Neural crest cell (in vitro differentiated cells): ENCODE measurements at regions not wholly inside any gene's neighbourhood (a gene's known extent, or its start where the extent isn't known, plus 50 kb on each side); places are given as distances from the start of the nearest gene placed in this dataset.

ENCODE experiments used
- DNase-seq: peaks from one replicate; pipeline ENCODE4 v3.0.0; 2021; ENCODE audit warnings: low read depth, mixed read lengths, low spot score
- H3K27ac Mint-ChIP-seq: one replicate; pipeline ENCODE4 v1.8.0; 2021; ENCODE audit warnings: mild to moderate bottlenecking, mixed read lengths; ENCODE audit not compliant: unreplicated experiment
- H3K27me3 Mint-ChIP-seq: 2 replicates; pipeline ENCODE4 v1.8.0; 2021; ENCODE audit warnings: low read depth, mild to moderate bottlenecking, mixed read lengths
- H3K36me3 Mint-ChIP-seq: 2 replicates; pipeline ENCODE4 v1.8.0; 2021; ENCODE audit warnings: low read depth, mild to moderate bottlenecking, mixed read lengths
- H3K4me1 Mint-ChIP-seq: 2 replicates; pipeline ENCODE4 v1.8.0; 2021; ENCODE audit warnings: mixed read lengths
- H3K4me3 Mint-ChIP-seq: one replicate; pipeline ENCODE4 v1.8.0; 2021; ENCODE audit warnings: mild to moderate bottlenecking, mixed read lengths
- H3K9me3 Mint-ChIP-seq: 2 replicates; pipeline ENCODE4 v1.8.0; 2021; ENCODE audit warnings: mixed read lengths
- TF ChIP-seq, protein P1 (sequence below): fragments of 200-600 bp; sonication (generic); conservative IDR thresholded peaks from 2 replicates; pipeline ENCODE4 v1.5.0; 2021; ENCODE audit warnings: antibody characterized with exemption, mild to moderate bottlenecking

DNA sequence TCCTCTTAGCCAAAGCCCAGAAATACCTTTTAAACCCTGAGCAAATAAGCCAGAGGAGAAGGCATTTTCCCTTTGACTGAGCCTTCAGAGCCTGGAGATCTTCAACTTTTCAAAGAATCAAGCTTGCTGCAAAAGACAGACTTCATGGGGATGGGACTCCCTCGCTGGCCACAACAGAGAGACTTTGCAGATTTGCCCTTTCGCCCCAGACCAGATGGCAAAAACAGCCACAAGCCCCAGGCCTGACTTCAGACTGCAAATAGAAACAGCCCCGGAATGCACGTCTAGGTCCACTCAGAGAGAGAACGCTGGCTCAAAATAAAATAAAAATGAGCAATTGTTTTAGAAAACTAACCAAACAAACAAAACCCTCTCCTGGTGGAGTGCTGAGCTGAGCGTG lies 114.6 kb upstream of the MED13L start:
- H3K27me3 Mint-ChIP-seq, result no peaks in the 10 kb centered on the region
- peaks cover 16% of the 10 kb centered on the region for H3K4me1 Mint-ChIP-seq
- H3K9me3 Mint-ChIP-seq, result no peaks in the 10 kb centered on the region
- H3K4me3 Mint-ChIP-seq, result no peak overlapping the region
- no peaks in the 10 kb centered on the region for H3K36me3 Mint-ChIP-seq
- no peak overlapping the region for H3K27ac Mint-ChIP-seq
- TF ChIP-seq, protein P1, sequence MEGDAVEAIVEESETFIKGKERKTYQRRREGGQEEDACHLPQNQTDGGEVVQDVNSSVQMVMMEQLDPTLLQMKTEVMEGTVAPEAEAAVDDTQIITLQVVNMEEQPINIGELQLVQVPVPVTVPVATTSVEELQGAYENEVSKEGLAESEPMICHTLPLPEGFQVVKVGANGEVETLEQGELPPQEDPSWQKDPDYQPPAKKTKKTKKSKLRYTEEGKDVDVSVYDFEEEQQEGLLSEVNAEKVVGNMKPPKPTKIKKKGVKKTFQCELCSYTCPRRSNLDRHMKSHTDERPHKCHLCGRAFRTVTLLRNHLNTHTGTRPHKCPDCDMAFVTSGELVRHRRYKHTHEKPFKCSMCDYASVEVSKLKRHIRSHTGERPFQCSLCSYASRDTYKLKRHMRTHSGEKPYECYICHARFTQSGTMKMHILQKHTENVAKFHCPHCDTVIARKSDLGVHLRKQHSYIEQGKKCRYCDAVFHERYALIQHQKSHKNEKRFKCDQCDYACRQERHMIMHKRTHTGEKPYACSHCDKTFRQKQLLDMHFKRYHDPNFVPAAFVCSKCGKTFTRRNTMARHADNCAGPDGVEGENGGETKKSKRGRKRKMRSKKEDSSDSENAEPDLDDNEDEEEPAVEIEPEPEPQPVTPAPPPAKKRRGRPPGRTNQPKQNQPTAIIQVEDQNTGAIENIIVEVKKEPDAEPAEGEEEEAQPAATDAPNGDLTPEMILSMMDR, result no peak
- no peak for DNase-seq

DNA sequence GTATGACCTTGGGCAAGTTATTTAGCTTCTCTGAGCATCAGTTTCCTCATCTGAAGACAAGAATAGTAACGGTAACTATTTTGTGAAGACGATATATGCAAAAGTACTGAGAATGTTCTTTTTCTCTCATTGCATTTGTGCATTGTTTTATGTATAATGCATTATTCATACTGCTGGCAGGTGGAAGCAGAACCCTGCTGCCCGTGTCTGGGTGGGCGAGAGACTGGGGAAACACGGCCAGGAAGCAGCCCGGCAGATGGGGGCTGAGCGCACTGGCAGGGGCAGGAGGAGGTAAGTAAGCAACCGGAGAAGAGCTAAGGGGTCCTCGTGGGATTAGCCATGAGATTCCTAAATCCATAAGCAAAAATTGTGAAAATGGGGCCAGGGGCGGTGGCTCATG lies 115.8 kb upstream of the MED13L start:
- DNase-seq, result no peak
- peaks cover 2% of the 10 kb centered on the region for H3K9me3 Mint-ChIP-seq
- TF ChIP-seq, protein P1, result no peak
- no peak overlapping the region for H3K27ac Mint-ChIP-seq
- peaks cover 16% of the 10 kb centered on the region for H3K4me1 Mint-ChIP-seq
- no peak overlapping the region for H3K4me3 Mint-ChIP-seq
- no peaks in the 10 kb centered on the region for H3K27me3 Mint-ChIP-seq
- peaks cover 2% of the 10 kb centered on the region for H3K36me3 Mint-ChIP-seq

DNA sequence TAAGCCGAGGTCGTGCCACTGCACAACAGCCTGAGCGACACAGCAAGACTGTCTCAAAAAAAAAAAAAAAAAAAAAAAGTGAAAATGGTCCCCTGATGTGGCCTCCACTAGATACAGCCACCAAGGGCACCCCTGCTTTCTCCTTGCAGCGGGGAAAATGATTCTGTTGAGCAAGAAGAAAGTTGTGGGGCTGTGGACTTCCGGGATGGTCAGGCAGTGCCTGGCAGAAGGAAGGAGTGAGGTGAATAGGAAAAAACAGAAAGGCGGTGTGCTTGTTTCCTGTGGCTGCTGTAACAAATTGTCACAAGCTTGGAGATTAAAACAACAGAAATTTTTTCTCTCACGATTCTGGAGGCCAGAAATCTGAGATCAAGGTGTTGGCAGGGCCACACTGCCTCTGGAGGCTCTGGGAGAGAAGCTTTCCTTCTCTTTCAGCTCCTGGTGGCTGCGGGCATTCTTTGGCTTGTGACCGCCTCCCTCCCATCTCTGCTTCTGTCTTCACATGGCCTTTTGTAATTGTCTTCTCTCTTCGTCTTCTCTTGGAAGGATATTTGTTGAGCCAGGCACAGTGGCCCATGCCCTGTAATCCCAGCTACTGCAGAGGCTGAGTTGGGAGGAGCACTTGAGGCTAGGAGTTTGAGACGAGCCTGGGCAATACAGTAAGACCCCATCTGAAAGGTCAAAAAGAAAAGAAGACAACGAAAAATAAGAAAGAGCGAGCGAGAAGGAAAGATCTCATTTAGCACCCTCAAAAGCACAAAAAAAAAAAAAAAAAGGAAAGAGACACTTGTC lies 116.6 kb upstream of the MED13L start:
- Mint-ChIP-seq H3K27me3 (no peaks in the 10 kb centered on the region), H3K27ac (no peak overlapping the region), H3K9me3 (peaks cover 3% of the 10 kb centered on the region), H3K4me1 (peaks cover 16% of the 10 kb centered on the region), H3K36me3 (peaks cover 2% of the 10 kb centered on the region), H3K4me3 (no peak overlapping the region)
- TF ChIP-seq, protein P1, result no peak
- no peak for DNase-seq

DNA sequence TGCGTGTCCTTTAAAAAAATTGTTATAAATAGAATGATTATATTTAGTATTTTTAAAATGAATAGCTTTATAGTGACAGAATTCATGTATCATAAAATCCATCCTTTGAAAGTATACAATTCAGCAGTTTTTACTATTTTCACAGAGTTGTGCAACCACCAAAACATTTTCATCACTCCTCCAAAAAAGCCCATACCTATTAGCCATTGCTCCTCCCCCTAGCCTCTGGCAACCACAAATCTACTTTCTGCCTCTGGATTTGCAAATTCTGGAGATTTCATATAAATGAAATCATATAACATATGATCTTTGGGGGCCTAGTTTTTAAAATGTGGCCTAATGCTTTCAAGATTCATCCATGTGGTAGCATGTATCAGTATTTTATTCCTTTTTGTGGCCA lies 117.9 kb upstream of the MED13L start:
- no peak for DNase-seq
- H3K4me1 Mint-ChIP-seq, result peaks cover 16% of the 10 kb centered on the region
- H3K27me3 Mint-ChIP-seq, result no peaks in the 10 kb centered on the region
- no peak overlapping the region for H3K27ac Mint-ChIP-seq
- peaks cover 4% of the 10 kb centered on the region for H3K9me3 Mint-ChIP-seq
- peaks cover 2% of the 10 kb centered on the region for H3K36me3 Mint-ChIP-seq
- H3K4me3 Mint-ChIP-seq, result no peak overlapping the region
- TF ChIP-seq, protein P1, result no peak

DNA sequence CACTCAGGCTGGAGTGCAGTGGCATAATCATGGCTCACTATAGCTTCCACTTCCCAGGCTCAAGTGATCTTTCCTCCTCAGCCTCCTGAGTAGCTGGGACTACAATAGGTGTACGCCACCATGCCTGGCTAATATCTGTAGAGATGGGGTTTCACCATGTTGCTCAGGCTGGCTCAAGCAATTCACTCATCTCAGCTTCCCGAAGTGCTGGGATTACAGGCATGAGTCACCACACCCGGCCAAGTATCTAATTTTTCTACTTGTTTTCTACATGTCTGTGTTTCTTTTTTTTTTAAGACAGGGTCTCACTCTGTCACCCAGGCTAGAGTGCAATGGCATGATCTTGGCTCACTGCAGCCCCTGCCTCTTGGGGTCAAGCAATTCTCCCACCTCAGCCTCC lies 119.7 kb upstream of the MED13L start:
- TF ChIP-seq, protein P1, result no peak

More for the DNA sequence above, 119.7 kb upstream of the MED13L start:
- DNase-seq, result no peak
- H3K36me3 Mint-ChIP-seq, result peaks cover 2% of the 10 kb centered on the region
- peaks cover 11% of the 10 kb centered on the region for H3K4me1 Mint-ChIP-seq
- no peak overlapping the region for H3K27ac Mint-ChIP-seq
- H3K9me3 Mint-ChIP-seq, result peaks cover 7% of the 10 kb centered on the region
- no peaks in the 10 kb centered on the region for H3K27me3 Mint-ChIP-seq
- no peak overlapping the region for H3K4me3 Mint-ChIP-seq
